ENCODE measurements at regions not wholly inside any gene's neighbourhood (a gene's known extent, or its start where the extent isn't known, plus 50 kb on each side); places are given as distances from the start of the nearest gene placed in this dataset.

- TF ChIP-seq CTCF (IDR thresholded peaks at IDR 0.05) (no peak), POLR2AphosphoS5 (IDR thresholded peaks at IDR 0.05) (no peak), POLR2A (IDR thresholded peaks at IDR 0.05) (no peak)
Observed at GRCh38 chr11:26063915-26064314, 268.0 kb upstream of the ANO3 start.

Data from upper lobe of left lung (tissue), 4 donors.